ENCODE measurements at regions not wholly inside any gene's neighbourhood (a gene's known extent, or its start where the extent isn't known, plus 50 kb on each side); places are given as distances from the start of the nearest gene placed in this dataset.

GRCh38 chr1:113321771-113322387 is 68.4 kb upstream of the MAGI3 start:
- no peak for TF ChIP-seq ZC3H10 (CRISPR knock-in tag; IDR thresholded peaks at IDR 0.05)
- no peak for TF ChIP-seq PPARA (CRISPR knock-in tag; IDR thresholded peaks at IDR 0.05; ENCODE audit: borderline replicate concordance)
- no peak for TF ChIP-seq ZNF8 (CRISPR knock-in tag; IDR thresholded peaks at IDR 0.05)
- no peak for TF ChIP-seq ARNTL (CRISPR knock-in tag; IDR thresholded peaks at IDR 0.05; ENCODE audit: borderline replicate concordance, low read depth)
- TF ChIP-seq ISL1 (CRISPR knock-in tag; IDR thresholded peaks at IDR 0.05): no peak
- no peak for TF ChIP-seq CSDC2 (CRISPR knock-in tag; IDR thresholded peaks at IDR 0.05)
- TF ChIP-seq ZNF565 (CRISPR knock-in tag; conservative IDR thresholded peaks at IDR 0.05; ENCODE audit: low read depth): no peak
- no peak for ATAC-seq

- TF ChIP-seq ISL1 (CRISPR knock-in tag; IDR thresholded peaks at IDR 0.05) (no peak), OSR1 (CRISPR knock-in tag; IDR thresholded peaks at IDR 0.05) (no peak), TOX (CRISPR knock-in tag; IDR thresholded peaks at IDR 0.05; ENCODE audit: borderline replicate concordance) (no peak), ARNTL (CRISPR knock-in tag; IDR thresholded peaks at IDR 0.05; ENCODE audit: borderline replicate concordance, low read depth) (no peak), PATZ1 (CRISPR knock-in tag; IDR thresholded peaks at IDR 0.05; ENCODE audit: borderline replicate concordance) (no peak), ESRRG (CRISPR knock-in tag; IDR thresholded peaks at IDR 0.05) (no peak), POU6F1 (CRISPR knock-in tag; IDR thresholded peaks at IDR 0.05; ENCODE audit: borderline replicate concordance, low read depth) (no peak)
- ATAC-seq: no peak
Measured at GRCh38 chr1:113322439-113322838, 67.9 kb upstream of the MAGI3 start.

- no peak for ATAC-seq
Measured at GRCh38 chr1:113325022-113325421, 65.3 kb upstream of the MAGI3 start.

More at GRCh38 chr1:113325022-113325421, 65.3 kb upstream of the MAGI3 start:
- no peak for TF ChIP-seq ARNTL (CRISPR knock-in tag; IDR thresholded peaks at IDR 0.05; ENCODE audit: borderline replicate concordance, low read depth)
- TF ChIP-seq ZNF8 (CRISPR knock-in tag; IDR thresholded peaks at IDR 0.05): no peak
- no peak for TF ChIP-seq BACH2 (CRISPR knock-in tag; IDR thresholded peaks at IDR 0.05; ENCODE audit: borderline replicate concordance)
- no peak for TF ChIP-seq ISL1 (CRISPR knock-in tag; IDR thresholded peaks at IDR 0.05)
- TF ChIP-seq GLIS3 (CRISPR knock-in tag; IDR thresholded peaks at IDR 0.05): no peak
- no peak for TF ChIP-seq CSRNP3 (CRISPR knock-in tag; IDR thresholded peaks at IDR 0.05)
- TF ChIP-seq CSDC2 (CRISPR knock-in tag; IDR thresholded peaks at IDR 0.05): no peak
- no peak for TF ChIP-seq ZFP30 (CRISPR knock-in tag; IDR thresholded peaks at IDR 0.05)
- TF ChIP-seq TSHZ2 (CRISPR knock-in tag; IDR thresholded peaks at IDR 0.05): no peak
- TF ChIP-seq RARB (CRISPR knock-in tag; IDR thresholded peaks at IDR 0.05): no peak
- no peak for TF ChIP-seq TCF4 (CRISPR knock-in tag; IDR thresholded peaks at IDR 0.05; ENCODE audit: borderline replicate concordance)
- TF ChIP-seq OSR1 (CRISPR knock-in tag; IDR thresholded peaks at IDR 0.05): no peak
- no peak for TF ChIP-seq ZFP3 (CRISPR knock-in tag; IDR thresholded peaks at IDR 0.05)

All from SK-N-SH treated with all-trans-retinoic acid at 6 μM for 48 hours (cell line).